Embryonic facial prominence (tissue), 1 donor: ENCODE measurements at regions not wholly inside any gene's neighbourhood (a gene's known extent, or its start where the extent isn't known, plus 50 kb on each side); places are given as distances from the start of the nearest gene placed in this dataset.

Source experiments
- DNase-seq: peaks from one replicate; pipeline ENCODE4 v3.0.0-alpha.2; 2016; ENCODE audit errors: extremely low spot score

DNA sequence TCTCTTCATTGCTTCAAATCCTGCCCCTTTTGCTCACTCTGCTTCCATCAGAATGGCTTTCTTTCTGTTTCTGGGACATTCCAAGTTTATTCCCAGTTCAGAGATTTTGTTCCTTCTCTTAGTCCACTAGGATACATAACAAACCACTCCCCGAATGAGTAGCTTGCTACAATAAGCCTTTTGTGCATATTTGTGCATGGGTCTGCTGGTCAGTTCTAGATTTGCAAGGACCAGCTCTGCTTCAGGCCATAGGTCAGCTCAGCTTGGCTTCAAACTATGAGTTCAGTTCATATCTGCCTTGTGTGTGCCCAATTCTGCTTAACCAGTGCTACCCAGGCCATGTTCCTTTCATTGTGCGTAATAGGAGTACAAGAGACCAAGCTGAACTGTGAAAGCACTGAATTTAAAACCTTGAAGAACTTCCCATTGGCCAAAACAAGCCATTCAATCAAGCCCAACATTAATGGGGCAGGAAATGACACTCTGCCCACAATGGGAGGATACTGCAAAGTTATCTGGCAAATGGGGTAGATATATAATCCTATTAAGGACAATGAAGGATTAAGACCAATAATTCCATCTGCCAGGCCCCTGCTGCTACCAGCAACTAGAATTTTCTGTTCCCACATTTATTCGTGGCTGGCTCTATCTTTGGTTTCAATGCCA lies 328.8 kb downstream of the PRELID2 start:
- DNase-seq: no peak

DNA sequence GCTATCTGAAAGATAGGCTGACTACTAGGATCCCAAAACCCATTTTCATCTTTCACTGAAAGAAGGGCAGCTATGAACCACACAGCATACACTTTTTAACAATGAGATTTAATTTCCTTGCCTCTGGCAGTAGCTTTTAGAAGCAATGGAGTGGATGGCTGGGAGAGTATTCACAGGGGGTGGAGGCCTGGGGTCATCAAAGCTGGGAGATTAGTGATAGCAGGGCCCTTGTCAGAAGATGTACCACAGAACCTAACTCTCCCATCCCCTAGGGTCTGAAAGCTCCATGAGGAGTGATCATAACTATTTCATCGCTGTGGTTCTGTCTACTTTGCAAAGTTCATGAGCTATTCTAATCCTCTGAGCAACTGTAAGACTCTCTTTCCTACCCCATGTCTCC lies 332.2 kb downstream of the PRELID2 start:
- DNase-seq: no peak

DNA sequence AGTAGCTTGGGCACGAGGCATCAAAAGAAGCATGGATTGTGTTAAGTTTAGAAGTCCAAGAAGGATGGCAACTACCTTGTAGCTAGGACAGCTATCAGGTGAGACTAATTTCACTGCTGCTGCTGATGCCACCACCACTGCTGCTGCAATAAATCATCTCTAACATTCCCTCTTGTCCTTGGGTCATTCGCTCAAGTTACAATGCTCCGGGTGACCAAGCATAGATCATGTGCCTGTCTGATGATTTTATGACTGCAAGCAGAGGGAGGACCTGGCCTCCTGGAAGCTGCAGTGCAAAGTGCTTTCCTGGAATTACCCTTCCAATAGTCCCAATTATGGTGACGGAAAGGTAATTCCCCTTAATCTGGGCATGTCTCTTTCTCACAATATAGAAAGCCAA lies 334.4 kb downstream of the PRELID2 start:
- no peak for DNase-seq

DNA sequence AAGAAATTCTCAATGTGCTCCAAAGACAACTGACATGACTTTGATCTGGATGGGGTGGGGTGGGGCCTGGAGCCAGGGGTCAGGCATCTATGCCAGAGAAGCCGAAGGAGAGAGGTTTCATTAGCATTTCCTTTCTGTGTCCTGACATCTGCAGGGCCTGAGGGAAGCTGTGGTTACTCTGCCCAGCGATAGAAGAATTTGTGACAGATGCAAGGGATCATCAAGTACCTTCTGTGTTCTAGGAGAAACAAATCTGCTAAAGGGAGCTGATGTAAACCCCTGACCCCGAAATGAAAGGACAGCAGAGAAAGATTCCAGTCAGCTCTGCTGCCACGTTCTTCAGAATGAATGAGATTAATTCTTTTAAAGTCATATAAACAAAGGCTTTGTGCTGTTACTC lies 335.7 kb downstream of the PRELID2 start:
- no peak for DNase-seq

DNA sequence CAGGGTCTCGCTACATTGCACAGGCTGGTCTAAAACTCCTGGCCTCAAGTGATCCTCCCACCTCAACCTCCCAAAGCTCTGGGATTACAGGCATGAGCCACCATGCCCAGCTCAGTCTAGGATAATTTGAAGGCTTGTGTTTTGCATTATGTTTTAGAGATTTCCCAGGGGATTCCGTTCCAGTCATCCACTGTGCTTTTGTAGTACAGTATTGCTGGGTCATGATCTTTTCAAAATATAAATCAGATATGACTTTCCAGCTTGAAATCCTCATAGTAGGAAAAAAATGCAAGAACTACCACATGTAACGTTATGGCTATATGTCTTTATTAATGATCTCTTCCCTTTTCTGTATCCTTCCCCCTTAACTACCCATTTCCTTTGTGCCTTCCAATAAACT lies 338.1 kb downstream of the PRELID2 start:
- no peak for DNase-seq

DNA sequence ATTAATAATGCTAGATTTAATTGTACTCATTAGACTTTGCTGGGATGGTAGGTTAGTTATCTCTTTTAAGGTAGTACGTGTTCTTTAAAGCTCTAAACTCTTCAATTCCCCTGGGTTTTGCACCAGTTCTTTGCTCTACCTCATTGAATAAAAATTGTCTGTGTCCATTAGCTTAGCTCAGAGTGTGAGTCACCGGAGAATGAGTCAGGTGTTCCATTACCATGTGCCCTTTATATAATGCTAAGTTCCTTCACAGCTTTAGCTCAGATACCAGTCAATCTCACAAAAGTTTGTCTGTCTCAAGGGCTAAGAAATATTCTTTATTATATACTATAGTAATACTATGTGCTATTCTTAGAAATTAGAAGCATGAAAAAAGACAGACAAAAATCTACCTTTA lies 339.4 kb downstream of the PRELID2 start:
- no peak for DNase-seq

DNA sequence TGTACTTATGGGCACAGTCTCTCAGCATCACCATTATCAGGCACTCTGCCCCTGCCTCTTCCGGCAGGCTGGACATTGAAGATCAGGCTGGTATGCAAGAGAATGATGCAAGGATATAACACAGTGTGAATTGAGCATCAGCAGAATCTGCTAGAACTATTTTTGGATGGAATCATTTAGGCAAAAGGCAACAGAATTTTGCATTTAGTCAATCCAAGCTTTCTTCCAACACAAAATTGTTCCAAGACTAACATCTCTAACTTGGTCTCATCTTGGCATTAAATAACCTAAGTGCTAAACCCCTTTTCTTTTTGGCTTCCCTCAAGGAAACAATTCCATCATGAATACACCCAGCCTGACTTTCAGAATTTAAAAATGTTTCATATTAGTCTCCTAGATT lies 339.9 kb downstream of the PRELID2 start:
- no peak for DNase-seq

DNA sequence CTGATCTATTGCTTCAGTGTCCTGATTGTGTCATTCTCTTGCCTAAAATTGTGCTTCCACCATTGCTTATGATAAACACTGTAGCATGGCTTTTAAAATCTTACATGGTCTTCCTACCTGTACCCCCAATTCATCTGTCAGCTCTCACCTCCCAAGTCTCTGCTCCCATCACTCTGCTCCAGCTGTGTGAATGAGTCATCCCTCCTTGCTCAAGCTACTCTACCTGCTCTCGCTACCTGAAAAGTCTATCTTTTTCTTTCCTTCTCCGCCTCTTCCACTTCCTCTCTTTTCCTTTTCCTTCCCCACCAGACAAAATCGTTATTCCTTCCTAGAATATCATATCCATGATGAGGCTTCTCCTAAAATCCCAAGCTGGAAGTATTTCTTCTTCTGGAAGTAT lies 341.7 kb downstream of the PRELID2 start:
- no peak for DNase-seq

DNA sequence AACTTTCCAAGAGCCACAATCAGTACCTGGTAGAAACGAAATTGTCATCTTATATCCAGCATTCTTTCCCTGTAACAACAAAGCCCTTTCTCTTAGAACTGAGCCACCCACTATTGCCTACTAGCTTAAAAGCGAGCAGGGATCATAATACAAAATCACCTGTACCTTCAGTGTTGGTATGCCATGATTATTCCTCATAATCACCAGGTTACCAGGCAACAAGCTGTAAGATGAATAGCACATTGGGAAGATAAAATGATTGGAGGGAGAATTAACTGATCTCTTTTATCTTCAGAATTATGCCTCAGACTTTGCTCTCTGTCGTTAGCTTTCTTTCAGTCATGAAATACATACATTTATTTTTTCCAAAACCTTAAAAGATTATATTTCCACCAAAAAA lies 345.6 kb downstream of the PRELID2 start:
- no peak for DNase-seq

DNA sequence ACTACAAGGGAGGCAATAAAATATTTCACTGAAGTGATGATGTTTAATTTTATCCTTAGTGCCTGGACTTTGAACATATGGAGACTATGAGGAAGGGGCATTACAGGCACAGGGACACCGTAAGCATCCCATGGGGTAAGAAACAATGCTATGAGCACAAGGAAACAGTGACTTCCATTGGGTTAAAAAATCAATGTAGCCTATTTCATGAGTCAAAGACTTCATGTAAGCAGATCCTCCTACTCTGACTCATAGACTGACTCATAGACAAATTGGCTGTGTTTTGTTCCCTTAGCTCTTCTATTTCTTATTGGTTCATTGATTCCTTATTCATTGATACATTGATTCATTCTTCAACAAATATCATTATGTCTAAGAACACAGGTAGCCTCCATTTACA lies 351.0 kb downstream of the PRELID2 start:
- no peak for DNase-seq

DNA sequence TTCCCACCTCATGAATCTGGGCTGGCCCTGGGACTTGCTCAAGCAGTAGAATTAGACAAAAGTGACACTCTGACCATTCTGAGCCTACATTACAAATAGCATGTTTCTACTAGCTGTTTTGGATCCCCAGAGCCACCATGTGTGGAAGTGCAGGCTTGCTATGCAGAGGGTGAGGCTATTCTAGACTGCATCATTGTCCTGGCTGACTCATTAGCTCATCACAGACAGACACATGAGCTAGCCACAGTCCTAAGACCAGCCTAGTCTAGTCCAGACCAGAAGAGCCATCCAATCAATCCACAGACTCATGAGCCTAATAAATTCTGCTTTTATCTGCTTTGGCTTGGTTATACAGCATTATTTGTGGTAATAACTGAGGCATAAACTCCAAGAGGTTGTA lies 351.9 kb downstream of the PRELID2 start:
- no peak for DNase-seq

DNA sequence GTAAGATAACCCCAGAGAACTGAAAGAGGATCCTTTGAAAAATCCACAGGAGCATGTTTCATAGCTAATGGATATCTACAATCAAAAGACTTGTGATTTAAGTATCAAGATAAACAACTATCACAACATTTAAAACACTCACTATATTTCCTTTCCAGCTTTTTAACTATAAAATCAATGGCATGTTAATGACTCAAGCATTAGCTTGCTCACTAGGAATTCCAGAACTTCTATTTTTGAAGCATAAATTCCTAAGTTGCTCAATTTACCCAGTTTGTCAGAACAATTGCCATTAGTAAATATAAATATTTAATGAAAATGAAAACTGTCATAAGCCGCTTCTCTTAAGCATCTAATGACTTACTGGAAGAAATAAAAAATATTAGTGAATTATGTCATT lies 355.3 kb downstream of the PRELID2 start:
- no peak for DNase-seq

DNA sequence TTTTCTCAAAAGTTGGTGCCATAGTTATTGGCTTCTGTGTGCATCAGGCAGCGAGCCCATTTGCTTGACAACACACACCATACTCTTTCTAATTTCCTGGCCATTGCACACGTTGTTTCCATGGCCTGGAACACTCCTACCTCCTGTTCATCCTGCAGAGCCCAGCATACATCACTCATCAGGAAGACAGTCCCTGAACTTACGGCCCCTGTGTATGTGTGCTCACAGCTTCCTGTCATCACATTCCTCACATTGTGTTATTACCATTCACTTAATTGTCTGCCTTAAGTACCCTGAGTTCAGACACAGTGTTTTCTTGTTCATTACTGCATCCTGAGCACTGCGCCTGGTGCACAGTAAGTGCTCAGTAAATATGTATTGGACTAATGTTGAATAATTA lies 355.9 kb downstream of the PRELID2 start:
- no peak for DNase-seq

DNA sequence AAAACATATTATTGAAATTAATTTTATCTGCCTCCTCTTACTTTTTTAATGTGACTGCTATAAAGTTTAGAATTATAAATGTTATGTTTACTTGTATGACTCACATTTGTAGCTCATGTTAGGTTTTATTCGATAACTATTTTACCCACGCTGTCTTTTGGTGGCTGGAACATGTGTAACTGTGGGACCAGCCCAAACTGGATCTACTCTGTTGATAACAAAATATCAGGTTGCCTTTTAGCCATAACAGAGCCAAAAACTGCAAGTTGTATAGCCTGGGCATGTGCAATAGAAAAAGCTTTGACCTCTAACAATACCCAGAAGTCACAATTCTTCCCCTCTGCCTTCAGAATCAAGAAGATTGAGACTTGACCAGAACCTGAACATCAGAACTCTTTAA lies 356.5 kb downstream of the PRELID2 start:
- DNase-seq: no peak

DNA sequence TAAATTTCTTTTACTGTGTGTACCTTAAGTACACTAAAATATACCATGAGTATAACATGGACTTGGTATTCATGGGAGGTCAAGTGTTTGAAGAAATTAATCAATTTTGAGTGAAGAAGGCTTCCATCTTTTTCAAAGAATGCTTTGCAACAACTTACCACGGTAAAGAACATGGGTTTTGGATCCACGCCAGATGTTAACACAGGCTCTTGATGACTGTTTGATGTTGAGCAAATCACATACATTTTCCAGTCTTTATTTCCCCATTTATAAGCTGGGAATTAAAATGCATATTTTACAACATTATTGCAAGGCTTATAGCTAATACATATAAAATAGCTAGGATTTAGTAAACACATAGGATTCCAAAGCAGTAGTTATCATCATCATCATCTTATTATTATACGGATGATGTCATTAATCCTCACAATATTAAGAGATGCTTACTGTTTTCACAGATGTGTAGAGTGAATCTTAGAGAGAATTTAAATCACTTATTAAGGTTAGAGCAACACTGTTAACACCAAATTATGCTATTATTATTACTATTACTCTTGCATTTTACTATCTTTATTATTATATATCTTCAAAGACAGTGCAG lies 362.0 kb downstream of the PRELID2 start:
- DNase-seq: no peak

DNA sequence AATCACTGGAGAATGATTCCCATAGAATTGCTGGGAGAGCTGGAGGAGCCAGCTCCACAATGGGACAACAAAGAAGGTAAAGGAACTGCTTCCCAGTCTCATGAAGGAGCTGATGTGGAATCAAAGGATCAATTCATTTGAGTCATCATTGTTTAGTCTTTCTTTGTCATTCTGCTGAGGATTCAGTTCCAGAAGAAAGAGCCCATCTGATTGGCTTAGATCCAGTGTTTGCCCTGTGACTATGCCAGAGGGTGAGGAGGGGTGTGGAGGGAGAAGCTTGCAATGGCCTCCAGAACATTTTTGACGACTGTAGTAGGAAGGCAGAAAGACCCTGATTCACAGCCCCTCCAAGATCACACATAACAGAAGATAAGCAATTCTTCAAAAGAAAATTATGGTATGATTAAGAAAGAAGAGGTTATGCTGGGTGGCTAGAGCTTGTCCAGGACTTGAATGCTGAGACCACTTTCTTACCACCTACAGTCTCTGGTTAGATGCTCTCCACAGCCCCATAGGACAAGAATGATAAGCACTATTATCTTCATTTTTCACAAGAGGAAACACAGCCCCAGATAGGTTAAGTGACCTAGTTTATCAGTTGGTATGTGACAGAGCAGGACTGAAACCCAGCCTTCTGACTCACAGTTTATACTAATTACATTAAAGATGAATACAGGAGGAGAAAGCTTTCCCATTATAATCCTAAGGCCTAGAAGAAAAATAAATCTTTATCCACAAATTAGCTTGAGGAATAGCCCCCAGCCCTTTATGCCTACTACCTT lies 363.1 kb downstream of the PRELID2 start:
- no peak for DNase-seq

DNA sequence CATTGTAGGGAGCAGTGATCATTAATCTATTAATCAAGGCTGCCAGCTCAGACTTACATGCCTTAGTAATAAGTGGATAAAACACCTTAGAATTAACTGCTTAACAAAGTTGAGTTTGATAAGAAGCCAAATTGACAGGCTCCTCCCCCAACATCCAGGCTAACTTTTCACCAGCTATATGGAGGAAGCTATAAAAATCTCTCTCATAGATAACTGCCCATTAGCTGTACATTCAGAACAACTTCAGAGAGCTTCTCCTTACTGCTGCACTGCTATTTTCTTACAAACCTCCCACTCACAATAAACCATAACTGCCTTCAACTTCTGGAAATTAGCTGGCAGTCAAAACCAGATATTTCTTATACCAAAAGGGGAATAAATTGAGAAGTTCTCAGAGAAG lies 364.1 kb downstream of the PRELID2 start:
- no peak for DNase-seq

DNA sequence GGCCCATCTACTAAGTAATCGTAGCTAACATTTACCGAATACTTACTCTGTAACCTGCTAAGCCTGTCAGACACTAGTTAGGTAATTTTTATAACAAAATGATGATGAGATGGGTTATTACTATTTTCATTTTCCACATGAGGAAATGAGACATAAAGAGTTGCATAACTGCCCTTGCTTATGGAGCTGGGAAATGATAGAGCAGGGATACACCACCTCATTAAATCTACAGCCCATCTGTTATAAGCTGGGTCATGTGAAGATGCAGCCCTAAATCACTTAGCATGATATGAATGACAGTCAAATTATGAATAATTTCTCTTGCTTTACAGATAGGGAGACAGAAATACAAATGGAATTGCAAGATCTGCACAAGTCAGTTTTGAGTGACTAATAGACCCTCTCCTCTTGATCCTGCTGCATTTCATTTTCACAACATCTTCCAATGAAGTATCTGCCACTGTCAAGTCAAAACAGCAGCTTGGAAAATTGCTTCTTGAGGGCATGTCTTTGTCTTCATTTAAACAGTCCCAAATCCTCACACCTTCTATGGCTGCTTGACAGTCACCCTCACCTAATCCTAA lies 364.7 kb downstream of the PRELID2 start:
- no peak for DNase-seq

DNA sequence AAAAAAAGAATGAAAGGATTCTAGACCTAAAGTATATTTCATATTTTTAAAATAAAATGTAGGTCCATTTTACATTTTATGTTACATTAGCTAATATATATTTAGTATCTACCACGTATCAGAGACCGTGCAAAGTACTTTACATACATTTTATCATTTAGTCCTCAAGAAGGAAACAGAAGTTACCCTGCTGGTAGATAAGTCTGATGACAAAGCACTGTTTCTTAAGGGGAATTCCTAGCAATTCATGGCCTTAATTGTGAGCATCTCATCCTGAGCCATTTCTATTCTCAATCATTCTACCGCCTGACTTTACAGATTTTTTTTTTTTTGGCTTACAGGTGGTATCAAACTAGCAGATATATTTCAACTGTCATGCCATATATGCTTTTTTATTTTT lies 367.7 kb downstream of the PRELID2 start:
- DNase-seq: no peak

DNA sequence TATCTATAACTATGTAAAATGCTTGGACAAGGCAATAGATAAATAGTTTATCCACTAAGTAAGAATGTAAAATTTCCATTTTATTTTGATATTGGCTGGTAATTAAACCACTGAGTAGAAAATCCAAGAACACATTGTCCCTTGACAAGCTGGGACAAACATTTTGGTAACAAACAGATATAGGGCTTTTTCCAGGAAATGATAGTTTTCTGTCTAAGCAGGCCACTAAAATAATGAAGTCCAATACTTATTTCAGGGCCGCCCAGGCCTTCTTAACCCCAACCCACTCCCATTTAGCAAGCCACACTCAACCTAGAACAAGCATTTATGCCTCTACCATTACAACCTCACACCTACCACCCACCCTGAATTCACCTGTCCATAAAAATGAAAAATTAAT lies 368.6 kb downstream of the PRELID2 start:
- DNase-seq: no peak

DNA sequence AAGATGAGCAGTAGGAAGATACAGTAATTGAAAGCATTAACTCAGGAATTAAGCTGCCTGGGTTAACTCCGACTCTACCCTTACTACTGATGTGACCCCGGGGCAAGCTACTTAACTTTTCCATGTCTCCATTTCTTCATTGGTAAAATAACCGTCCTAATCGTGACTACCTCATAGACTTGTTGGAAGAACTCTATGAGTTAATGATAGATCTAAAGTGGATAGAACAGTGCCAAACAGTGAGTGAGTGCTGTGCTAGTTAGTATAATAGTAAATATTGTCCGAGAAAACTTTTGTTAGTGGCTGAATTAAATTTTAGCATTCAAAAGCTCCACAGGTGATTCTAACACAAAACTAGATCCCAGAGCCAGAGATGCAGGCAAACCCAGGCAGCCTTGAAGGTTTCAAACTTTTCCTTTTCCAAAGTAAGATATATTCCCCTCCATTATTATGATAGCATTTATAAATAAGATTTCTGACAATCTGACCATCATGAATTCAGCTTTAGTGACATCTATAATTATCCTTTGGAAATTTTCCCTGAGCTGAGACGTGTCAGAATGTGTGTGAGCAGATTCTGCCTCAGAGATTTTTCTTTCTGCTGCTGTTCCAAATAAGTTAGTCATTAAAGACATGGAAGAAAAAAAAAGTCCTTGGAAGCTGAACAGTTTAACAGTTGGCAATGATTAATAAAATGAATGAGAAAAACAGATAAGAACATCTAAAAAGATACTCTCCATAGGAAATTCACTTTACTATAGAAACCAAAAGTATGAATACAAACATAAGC lies 369.5 kb downstream of the PRELID2 start:
- DNase-seq: no peak

DNA sequence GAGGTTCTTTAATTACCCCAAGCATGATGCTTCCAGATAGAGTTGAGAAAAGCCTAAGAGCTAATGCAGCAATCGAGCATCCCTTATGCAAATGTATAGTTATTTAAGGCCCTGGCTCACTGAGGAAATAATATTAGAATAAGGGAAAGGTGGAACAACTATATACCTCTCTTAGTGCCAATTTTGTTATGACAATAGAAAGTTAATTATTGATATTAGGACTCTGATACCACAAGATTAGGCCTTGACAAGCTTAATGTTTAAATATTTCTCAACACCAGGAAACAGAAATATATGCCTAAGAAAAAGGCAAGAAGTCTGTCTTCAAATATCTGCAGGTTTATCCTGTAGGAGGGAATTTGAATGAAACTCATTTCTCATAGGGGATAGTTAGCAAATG lies 371.0 kb downstream of the PRELID2 start:
- no peak for DNase-seq
